Skeletal muscle tissue (tissue), 3 donors: ENCODE measurements at regions not wholly inside any gene's neighbourhood (a gene's known extent, or its start where the extent isn't known, plus 50 kb on each side); places are given as distances from the start of the nearest gene placed in this dataset.

ENCODE experiments used
- H3K27ac ChIP-seq: one replicate; pipeline ENCODE4 v1.7.0; 2013; ENCODE audit warnings: mild to moderate bottlenecking, low read depth, low read length, inconsistent platforms
- H3K27me3 ChIP-seq, 3 donors: one replicate each; pipeline ENCODE4 v1.7.0; 2013; ENCODE audit warnings: low read length in 3 of 3; ENCODE audit not compliant: control insufficient read depth in 3 of 3, insufficient read depth in 3 of 3
- H3K36me3 ChIP-seq, 3 donors: one replicate each; pipeline ENCODE4 v1.7.0; 2013; ENCODE audit warnings: low read length in 3 of 3; ENCODE audit not compliant: control insufficient read depth in 3 of 3, insufficient read depth in 3 of 3
- H3K4me1 ChIP-seq, 3 donors: one replicate each; pipeline ENCODE4 v1.7.0; 2013; ENCODE audit warnings: low read length in 3 of 3, mild to moderate bottlenecking in 3 of 3; ENCODE audit not compliant: control insufficient read depth in 3 of 3, insufficient read depth in 3 of 3
- H3K4me3 ChIP-seq, 3 donors: one replicate each; pipeline ENCODE4 v1.7.0; 2013; ENCODE audit warnings: low read length in 3 of 3
- H3K9ac ChIP-seq, 3 donors: one replicate each; pipeline ENCODE4 v1.7.0; 2013; ENCODE audit warnings: low read length in 3 of 3, mild to moderate bottlenecking in 3 of 3, moderate library complexity in 2 of 3, low read depth in 1 of 3
- H3K9me3 ChIP-seq, 3 donors: one replicate each; pipeline ENCODE4 v1.7.0; 2013; ENCODE audit warnings: low read length in 3 of 3; ENCODE audit not compliant: control insufficient read depth in 3 of 3
- donor health status: Osteomylitis.

- no peaks in the 10 kb centered on the region for H3K4me1 ChIP-seq
- no peaks in the 10 kb centered on the region for H3K27me3 ChIP-seq
- H3K9me3 ChIP-seq: no peaks in the 10 kb centered on the region
- H3K4me3 ChIP-seq: no peak overlapping the region
- H3K27ac ChIP-seq: no peak overlapping the region
- H3K36me3 ChIP-seq: no peaks in the 10 kb centered on the region
- H3K9ac ChIP-seq: no peak overlapping the region
Observed at GRCh38 chr5:38756068-38756467, 89.7 kb upstream of the OSMR start.

DNA sequence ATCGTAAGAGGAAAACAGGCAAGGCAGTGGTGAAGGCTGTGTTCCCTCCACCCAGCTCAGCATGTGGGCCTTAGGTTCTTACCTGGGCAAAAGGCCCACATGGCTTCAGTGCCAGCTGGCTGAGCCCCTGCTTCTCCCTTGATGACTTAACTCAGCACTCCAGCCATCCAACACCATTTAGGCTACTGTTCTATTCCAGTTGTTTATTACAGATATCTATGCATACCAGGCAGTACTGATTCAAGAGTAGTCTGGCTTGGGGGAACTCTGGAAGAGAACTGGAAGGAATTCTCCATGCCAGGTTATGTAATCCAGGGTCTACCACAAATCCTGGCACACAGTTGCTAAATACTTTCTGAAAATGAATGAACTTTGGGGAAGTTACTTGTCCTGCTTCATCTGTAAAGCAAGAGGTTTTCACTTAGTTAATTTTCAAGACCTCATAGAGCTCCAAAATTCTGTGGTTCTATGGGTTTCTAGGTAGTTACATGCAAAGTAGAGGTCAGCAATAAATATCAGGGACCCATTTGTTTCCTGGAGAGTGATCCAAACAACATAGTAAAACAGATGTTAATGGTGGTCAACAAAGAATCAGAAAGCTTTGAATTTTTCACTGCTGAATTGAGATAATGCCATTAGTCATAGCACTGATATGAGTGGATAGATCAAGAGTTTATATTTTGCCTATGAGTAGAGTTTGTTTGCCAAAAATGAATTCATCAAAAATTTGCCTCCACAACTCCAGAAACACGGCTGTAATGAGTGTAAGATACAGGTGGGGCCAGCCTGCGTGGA is 88.2 kb upstream of the OSMR start:
- Histone ChIP-seq H3K27ac (no peak overlapping the region), H3K9me3 (no peaks in the 10 kb centered on the region), H3K27me3 (no peaks in the 10 kb centered on the region), H3K9ac (no peak overlapping the region), H3K36me3 (no peaks in the 10 kb centered on the region), H3K4me1 (no peaks in the 10 kb centered on the region), H3K4me3 (no peak overlapping the region)

- H3K9ac ChIP-seq: no peak overlapping the region
- H3K27me3 ChIP-seq: no peaks in the 10 kb centered on the region
- no peaks in the 10 kb centered on the region for H3K9me3 ChIP-seq
- H3K4me3 ChIP-seq: no peak overlapping the region
- H3K27ac ChIP-seq: no peak overlapping the region
- H3K36me3 ChIP-seq: no peaks in the 10 kb centered on the region
- H3K4me1 ChIP-seq: no peaks in the 10 kb centered on the region
Observed at GRCh38 chr5:38758774-38759600, 86.8 kb upstream of the OSMR start.

- Histone ChIP-seq H3K9me3 (peaks cover 0 to 3% (median 3%) of the 10 kb centered on the region in 3 donors), H3K4me1 (peaks cover 0 to 3% (median 0%) of the 10 kb centered on the region in 3 donors), H3K36me3 (no peaks in the 10 kb centered on the region)
Observed at GRCh38 chr5:38764937-38765391, 80.8 kb upstream of the OSMR start.

DNA sequence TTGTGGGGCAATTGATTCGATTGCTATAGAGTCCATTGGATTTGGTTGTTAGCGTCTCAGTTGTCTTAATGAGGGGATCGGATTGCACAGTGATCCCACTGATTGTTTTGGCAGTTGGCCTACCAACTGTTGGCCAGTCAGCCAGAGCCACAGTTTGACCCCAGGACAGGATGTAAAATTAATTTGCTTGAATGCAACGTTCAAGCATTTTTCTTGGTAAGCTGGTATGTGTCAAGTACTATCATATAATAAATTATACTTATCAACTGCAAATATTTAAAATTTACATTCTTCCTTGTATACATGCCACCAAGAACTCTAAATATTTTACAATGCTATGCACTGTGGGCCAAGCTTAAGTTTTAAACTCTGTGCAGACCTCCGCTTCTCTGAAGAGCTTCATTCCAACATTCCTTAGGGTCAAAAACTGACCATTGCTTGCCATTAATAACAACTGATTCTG is 80.4 kb upstream of the OSMR start:
- H3K36me3 ChIP-seq: no peaks in the 10 kb centered on the region
- peaks cover 0 to 3% (median 0%) of the 10 kb centered on the region in 3 donors for H3K4me1 ChIP-seq
- H3K4me3 ChIP-seq: no peak overlapping the region
- H3K9me3 ChIP-seq: peaks cover 0 to 3% (median 3%) of the 10 kb centered on the region in 3 donors
- no peak overlapping the region for H3K27ac ChIP-seq
- H3K27me3 ChIP-seq: no peaks in the 10 kb centered on the region
- no peak overlapping the region for H3K9ac ChIP-seq

More at GRCh38 chr5:38764937-38765391, 80.8 kb upstream of the OSMR start:
- Histone ChIP-seq H3K9ac (no peak overlapping the region), H3K27me3 (no peaks in the 10 kb centered on the region), H3K4me3 (no peak overlapping the region), H3K27ac (no peak overlapping the region)

DNA sequence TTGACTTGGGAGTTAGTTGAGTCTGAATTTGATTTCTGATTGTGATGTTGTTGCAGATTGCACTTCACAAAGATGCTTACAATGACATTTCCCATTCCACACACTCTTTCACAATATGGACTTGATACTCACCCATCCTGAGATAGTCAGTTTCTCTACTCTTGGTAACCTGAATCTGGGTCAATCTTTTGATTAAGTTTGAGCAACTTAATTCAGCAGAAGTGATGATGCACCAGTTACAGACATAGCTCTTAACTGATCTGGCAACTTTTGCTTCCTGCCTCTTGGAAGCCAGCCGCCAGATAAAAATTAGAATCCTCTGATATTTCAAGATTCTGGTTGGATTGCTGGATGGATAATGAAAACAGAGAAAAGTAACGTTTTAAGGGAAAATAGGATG is 79.7 kb upstream of the OSMR start:
- Histone ChIP-seq H3K4me1 (peaks cover 0 to 3% (median 0%) of the 10 kb centered on the region in 3 donors), H3K4me3 (no peak overlapping the region), H3K36me3 (no peaks in the 10 kb centered on the region), H3K9ac (no peak overlapping the region), H3K27me3 (no peaks in the 10 kb centered on the region), H3K27ac (no peak overlapping the region), H3K9me3 (peaks cover 0 to 3% (median 3%) of the 10 kb centered on the region in 3 donors)

- no peak overlapping the region for H3K9ac ChIP-seq
- peaks cover 0 to 3% (median 0%) of the 10 kb centered on the region in 3 donors for H3K4me1 ChIP-seq
- H3K27me3 ChIP-seq: no peaks in the 10 kb centered on the region
- H3K36me3 ChIP-seq: no peaks in the 10 kb centered on the region
- H3K4me3 ChIP-seq: no peak overlapping the region
- no peak overlapping the region for H3K27ac ChIP-seq
- H3K9me3 ChIP-seq: peaks cover 0 to 3% (median 3%) of the 10 kb centered on the region in 3 donors
Observed at GRCh38 chr5:38768412-38769211, 77.2 kb upstream of the OSMR start.

GRCh38 chr5:38772471-38772870 is 73.3 kb upstream of the OSMR start:
- Histone ChIP-seq H3K36me3 (no peaks in the 10 kb centered on the region), H3K9me3 (no peaks in the 10 kb centered on the region), H3K9ac (no peak overlapping the region), H3K4me3 (no peak overlapping the region), H3K27me3 (no peaks in the 10 kb centered on the region), H3K27ac (no peak overlapping the region), H3K4me1 (peaks cover 0 to 3% (median 0%) of the 10 kb centered on the region in 3 donors)

- Histone ChIP-seq H3K9ac (no peak overlapping the region), H3K4me1 (no peaks in the 10 kb centered on the region), H3K4me3 (no peak overlapping the region), H3K27me3 (no peaks in the 10 kb centered on the region), H3K27ac (no peak overlapping the region), H3K9me3 (no peaks in the 10 kb centered on the region), H3K36me3 (no peaks in the 10 kb centered on the region)
Observed at GRCh38 chr5:38775218-38775840, 70.5 kb upstream of the OSMR start.
